ENCODE measurements at regions not wholly inside any gene's neighbourhood (a gene's known extent, or its start where the extent isn't known, plus 50 kb on each side); places are given as distances from the start of the nearest gene placed in this dataset.

DNA sequence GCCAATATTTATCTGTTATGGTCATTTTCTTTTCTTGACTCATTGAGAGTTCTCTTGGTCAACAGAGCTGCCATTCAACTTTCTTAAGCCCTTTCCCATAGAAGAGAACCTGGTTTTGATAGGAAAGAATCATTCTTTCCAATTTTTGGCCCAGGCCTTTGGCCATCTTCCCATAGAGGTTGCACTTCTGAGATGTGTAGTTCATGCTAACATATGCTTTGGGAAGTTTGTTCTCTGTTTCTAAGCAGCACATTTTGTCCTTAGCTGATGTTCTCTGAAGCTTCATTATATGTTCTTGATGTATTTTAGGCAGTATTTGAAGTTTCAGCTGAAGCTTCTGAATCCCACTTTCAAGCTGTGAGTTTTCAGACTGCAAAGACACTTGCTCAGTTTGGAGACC lies 161.1 kb downstream of the VEGFC start:
- Histone ChIP-seq H2BK15ac (ENCODE audit: low read depth, low read length) (no peak overlapping the region), H3K9me3 (ENCODE audit: control insufficient read depth, low read depth, low read length) (no peaks in the 10 kb centered on the region), H3K9ac (ENCODE audit: extremely low read depth, insufficient read length, low read length) (no peak overlapping the region), H3K18ac (ENCODE audit: insufficient read length, low read depth, low read length) (no peak overlapping the region), H2BK5ac (ENCODE audit: insufficient read length, low read length) (no peak overlapping the region), H2BK20ac (ENCODE audit: low read depth, low read length, poor library complexity, severe bottlenecking) (no peak overlapping the region), H3K4ac (ENCODE audit: low read depth, low read length) (no peak overlapping the region), H3K4me1 (ENCODE audit: insufficient read depth, low read length) (no peaks in the 10 kb centered on the region), H3T11ph (ENCODE audit: low read length) (no peak overlapping the region), H3K23ac (ENCODE audit: insufficient read length, low read depth, low read length) (no peak overlapping the region), H4K91ac (ENCODE audit: insufficient read length, low read depth, low read length) (no peak overlapping the region), H2BK120ac (ENCODE audit: low read depth, low read length, poor library complexity, severe bottlenecking) (no peak overlapping the region), H2AFZ (ENCODE audit: low read length) (no peak overlapping the region), H4K5ac (ENCODE audit: insufficient read length, low read depth, low read length) (no peak overlapping the region), H2BK12ac (ENCODE audit: insufficient read length, low read depth, low read length) (no peak overlapping the region), H3K27me3 (ENCODE audit: insufficient read depth, low read length) (no peaks in the 10 kb centered on the region), H3K79me1 (ENCODE audit: insufficient read depth, low read depth, low read length, poor library complexity, severe bottlenecking) (no peaks in the 10 kb centered on the region), H2AK5ac (ENCODE audit: insufficient read length, low read length) (no peak overlapping the region), H3K23me2 (ENCODE audit: insufficient read length, low read depth, low read length, poor library complexity, severe bottlenecking) (no peaks in the 10 kb centered on the region), H3K79me2 (ENCODE audit: insufficient read depth, low read length) (no peaks in the 10 kb centered on the region), H4K8ac (replicated peaks; ENCODE audit: insufficient read length, low read depth, low read length) (no peak overlapping the region), H4K20me1 (ENCODE audit: control insufficient read depth, insufficient read depth, insufficient read length) (no peaks in the 10 kb centered on the region), H3K14ac (ENCODE audit: insufficient read depth, low read length) (no peak overlapping the region), H3K4me2 (ENCODE audit: insufficient read depth, insufficient read length, low read length) (no peak overlapping the region), H3K56ac (ENCODE audit: insufficient read length, low read depth, low read length) (no peak overlapping the region), H3K27ac (ENCODE audit: insufficient read length, low read depth, low read length) (no peak overlapping the region)
- Mint-ChIP-seq H3K4me3 (no peak overlapping the region), H3K4me1 (peaks cover 2 to 5% of the 10 kb centered on the region in 2 experiments; a peak in 1 of 4 replicates), H3K36me3 (ENCODE audit: insufficient read depth in 1 of 3, low read depth in 3 of 3) (no peaks in the 10 kb centered on the region), H3K27me3 (ENCODE audit: low read depth) (no peaks in the 10 kb centered on the region), H3K27ac (no peak overlapping the region), H3K9me3 (peaks cover 0 to 7% of the 10 kb centered on the region in 2 experiments; a peak in 2 of 5 replicates)
- TF ChIP-seq, protein P1, sequence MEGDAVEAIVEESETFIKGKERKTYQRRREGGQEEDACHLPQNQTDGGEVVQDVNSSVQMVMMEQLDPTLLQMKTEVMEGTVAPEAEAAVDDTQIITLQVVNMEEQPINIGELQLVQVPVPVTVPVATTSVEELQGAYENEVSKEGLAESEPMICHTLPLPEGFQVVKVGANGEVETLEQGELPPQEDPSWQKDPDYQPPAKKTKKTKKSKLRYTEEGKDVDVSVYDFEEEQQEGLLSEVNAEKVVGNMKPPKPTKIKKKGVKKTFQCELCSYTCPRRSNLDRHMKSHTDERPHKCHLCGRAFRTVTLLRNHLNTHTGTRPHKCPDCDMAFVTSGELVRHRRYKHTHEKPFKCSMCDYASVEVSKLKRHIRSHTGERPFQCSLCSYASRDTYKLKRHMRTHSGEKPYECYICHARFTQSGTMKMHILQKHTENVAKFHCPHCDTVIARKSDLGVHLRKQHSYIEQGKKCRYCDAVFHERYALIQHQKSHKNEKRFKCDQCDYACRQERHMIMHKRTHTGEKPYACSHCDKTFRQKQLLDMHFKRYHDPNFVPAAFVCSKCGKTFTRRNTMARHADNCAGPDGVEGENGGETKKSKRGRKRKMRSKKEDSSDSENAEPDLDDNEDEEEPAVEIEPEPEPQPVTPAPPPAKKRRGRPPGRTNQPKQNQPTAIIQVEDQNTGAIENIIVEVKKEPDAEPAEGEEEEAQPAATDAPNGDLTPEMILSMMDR (conservative IDR thresholded peaks at IDR 0.05), result no peak
- DNase-seq, result no peak
